ENCODE measurements at regions not wholly inside any gene's neighbourhood (a gene's known extent, or its start where the extent isn't known, plus 50 kb on each side); places are given as distances from the start of the nearest gene placed in this dataset.

GRCh38 chr10:62619413-62619738 lies 185.1 kb upstream of the ADO start:
- TF ChIP-seq, protein P1, sequence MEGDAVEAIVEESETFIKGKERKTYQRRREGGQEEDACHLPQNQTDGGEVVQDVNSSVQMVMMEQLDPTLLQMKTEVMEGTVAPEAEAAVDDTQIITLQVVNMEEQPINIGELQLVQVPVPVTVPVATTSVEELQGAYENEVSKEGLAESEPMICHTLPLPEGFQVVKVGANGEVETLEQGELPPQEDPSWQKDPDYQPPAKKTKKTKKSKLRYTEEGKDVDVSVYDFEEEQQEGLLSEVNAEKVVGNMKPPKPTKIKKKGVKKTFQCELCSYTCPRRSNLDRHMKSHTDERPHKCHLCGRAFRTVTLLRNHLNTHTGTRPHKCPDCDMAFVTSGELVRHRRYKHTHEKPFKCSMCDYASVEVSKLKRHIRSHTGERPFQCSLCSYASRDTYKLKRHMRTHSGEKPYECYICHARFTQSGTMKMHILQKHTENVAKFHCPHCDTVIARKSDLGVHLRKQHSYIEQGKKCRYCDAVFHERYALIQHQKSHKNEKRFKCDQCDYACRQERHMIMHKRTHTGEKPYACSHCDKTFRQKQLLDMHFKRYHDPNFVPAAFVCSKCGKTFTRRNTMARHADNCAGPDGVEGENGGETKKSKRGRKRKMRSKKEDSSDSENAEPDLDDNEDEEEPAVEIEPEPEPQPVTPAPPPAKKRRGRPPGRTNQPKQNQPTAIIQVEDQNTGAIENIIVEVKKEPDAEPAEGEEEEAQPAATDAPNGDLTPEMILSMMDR (IDR thresholded peaks at IDR 0.05) = no peak
- TF ChIP-seq POLR2A (IDR thresholded peaks at IDR 0.05) = no peak

Measured in Peyer's patch (tissue), 4 donors.